OCI-LY7 (cell line): ENCODE measurements at regions not wholly inside any gene's neighbourhood (a gene's known extent, or its start where the extent isn't known, plus 50 kb on each side); places are given as distances from the start of the nearest gene placed in this dataset.
"Not testable (repeated sequence)": the region's sequence is repeated elsewhere in the genome, so short reads cannot be mapped to it uniquely, and the experiment has no call there.

ENCODE experiments used
- BruUV-seq: library from RNA; stranded (reverse); fragments of 400-500 nt; replicated peaks from 2 replicates; lab custom pipeline; 2021; lab: Mats Ljungman, UMichigan
- CTCF ChIA-PET: fragments of 300-600 bp; sonication (Branson Sonifier 250); formaldehyde crosslinking; loops from one replicate; lab custom pipeline; 2022; ENCODE audit warnings: antibody characterized with exemption; ENCODE audit not compliant: unreplicated experiment; lab: Charles Lee
- POLR2A ChIA-PET: fragments of 300-600 bp; sonication (Branson Sonifier 250); formaldehyde crosslinking; loops from one replicate; lab custom pipeline; 2022; ENCODE audit warnings: antibody characterized with exemption; lab: Charles Lee
- DNase-seq: peaks from one replicate; pipeline ENCODE4 v3.0.0-alpha.2; 2015; ENCODE audit warnings: low spot score
- H2AFZ ChIP-seq: fragments of 200-600 bp; sonication (generic), shearing (Covaris generic); 2 replicates; pipeline ENCODE4 v1.6.1; 2014; ENCODE audit warnings: mild to moderate bottlenecking, antibody characterized with exemption, low read length, moderate library complexity
- H3K27ac ChIP-seq: fragments of 200-600 bp; sonication (generic); 2 replicates; pipeline ENCODE4 v1.5.1; 2014; ENCODE audit warnings: mixed run types, low read depth, mild to moderate bottlenecking, moderate library complexity, low read length, inconsistent platforms; ENCODE audit not compliant: poor library complexity, severe bottlenecking
- H3K36me3 ChIP-seq: fragments of 200-600 bp; sonication (generic); 2 replicates; pipeline ENCODE4 v1.6.1; 2014; ENCODE audit warnings: mild to moderate bottlenecking, antibody characterized with exemption, low read length, moderate library complexity, mixed read lengths; ENCODE audit not compliant: insufficient read depth
- H3K4me1 ChIP-seq: fragments of 200-600 bp; sonication (generic); 2 replicates; pipeline ENCODE4 v1.5.1; 2014; ENCODE audit warnings: mild to moderate bottlenecking, low read length; ENCODE audit not compliant: insufficient read depth, poor library complexity, severe bottlenecking
- H3K4me2 ChIP-seq: fragments of 200-600 bp; sonication (generic); 2 replicates; pipeline ENCODE4 v1.6.1; 2014; ENCODE audit warnings: mild to moderate bottlenecking, low read length
- H3K4me3 ChIP-seq: fragments of 200-600 bp; sonication (generic); 2 replicates; pipeline ENCODE4 v1.5.1; 2014; ENCODE audit warnings: mild to moderate bottlenecking, low read depth, low read length; ENCODE audit not compliant: poor library complexity, severe bottlenecking
- H3K79me2 ChIP-seq: fragments of 200-600 bp; sonication (generic); 2 replicates; pipeline ENCODE4 v1.6.1; 2016; ENCODE audit warnings: low read depth, mild to moderate bottlenecking, low read length, moderate library complexity, mixed read lengths; ENCODE audit not compliant: insufficient read depth
- H3K9me2 ChIP-seq: fragments of 200-600 bp; sonication (generic); 2 replicates; pipeline ENCODE4 v1.6.1; 2016; ENCODE audit warnings: mild to moderate bottlenecking, low read length, mixed read lengths; ENCODE audit not compliant: insufficient read depth
- H3K9me3 ChIP-seq: fragments of 200-600 bp; sonication (generic); 2 replicates; pipeline ENCODE4 v1.6.1; 2014; ENCODE audit warnings: mild to moderate bottlenecking, mixed run types, low read length, mixed read lengths
- H4K20me1 ChIP-seq: fragments of 200-600 bp; sonication (generic); 2 replicates; pipeline ENCODE4 v1.6.1; 2014; ENCODE audit warnings: mild to moderate bottlenecking, antibody characterized with exemption, low read length, moderate library complexity, mixed read lengths; ENCODE audit not compliant: insufficient read depth
- CTCF ChIP-seq: fragments of 200-600 bp; sonication (generic); conservative IDR thresholded peaks from 2 replicates; pipeline ENCODE4 v1.5.1; 2014; ENCODE audit warnings: mild to moderate bottlenecking, antibody characterized with exemption, low read length, moderate library complexity, mixed read lengths
- EZH2phosphoT487 ChIP-seq: fragments of 200-600 bp; sonication (generic); IDR thresholded peaks from 2 replicates; pipeline ENCODE4 v1.6.1; 2018; ENCODE audit warnings: low read depth, borderline replicate concordance, mild to moderate bottlenecking, mixed run types, antibody characterized with exemption, low read length, moderate library complexity, mixed read lengths
- intact Hi-C: fragments of 100-400 bp; cut with micrococcal nuclease; formaldehyde crosslinking; loops from one replicate; pipeline ENCODE4 v1.10.0; 2022; ENCODE audit not compliant: unreplicated experiment

- Histone ChIP-seq H3K27ac (no peak overlapping the region), H3K4me3 (no peak overlapping the region), H3K4me1 (no peaks in the 10 kb centered on the region), H2AFZ (no peak overlapping the region), H3K9me3 (no peaks in the 10 kb centered on the region), H4K20me1 (no peaks in the 10 kb centered on the region), H3K36me3 (no peaks in the 10 kb centered on the region), H3K9me2 (no peaks in the 10 kb centered on the region), H3K79me2 (no peaks in the 10 kb centered on the region), H3K4me2 (no peak overlapping the region)
- BruUV-seq: no TSS peak
- intact Hi-C loops: no loop called here
- ChIA-PET CTCF (no interaction called here), POLR2A (interaction anchor here (0.6 kb wide), 1 partner anchor 13 kb away, joined by 4 read pairs; no protein-coding TSS in a partner anchor)
- DNase-seq: no peak
- no peak for TF ChIP-seq EZH2phosphoT487
These were observed 2236.0 kb upstream of the AGA start for GRCh38 chr4:179678093-179678814.

- intact Hi-C loops, BruUV-seq, H3K27ac ChIP-seq, H3K9me2 ChIP-seq, H3K4me3 ChIP-seq, H3K9me3 ChIP-seq, H4K20me1 ChIP-seq, CTCF ChIA-PET, H3K36me3 ChIP-seq, H3K4me1 ChIP-seq, H2AFZ ChIP-seq, DNase-seq, H3K79me2 ChIP-seq, H3K4me2 ChIP-seq: not testable (repeated sequence)
- POLR2A ChIA-PET: interaction anchor here (0.7 kb wide), 1 partner anchor 13 kb away, joined by 3 read pairs; no protein-coding TSS in a partner anchor
These were observed 2241.4 kb upstream of the AGA start for GRCh38 chr4:179683661-179684060.

- TF ChIP-seq EZH2phosphoT487 (no peak), CTCF (no peak)
- Histone ChIP-seq H2AFZ (no peak overlapping the region), H3K36me3 (no peaks in the 10 kb centered on the region), H3K4me3 (no peak overlapping the region), H3K9me2 (no peaks in the 10 kb centered on the region), H3K79me2 (no peaks in the 10 kb centered on the region), H4K20me1 (no peaks in the 10 kb centered on the region), H3K27ac (no peak overlapping the region), H3K9me3 (no peaks in the 10 kb centered on the region), H3K4me1 (no peaks in the 10 kb centered on the region), H3K4me2 (no peak overlapping the region)
- DNase-seq: no peak
- CTCF ChIA-PET: no interaction called here
- BruUV-seq: no TSS peak
- POLR2A ChIA-PET: no interaction called here
- intact Hi-C loops: no loop called here
These were observed 2250.0 kb upstream of the AGA start for GRCh38 chr4:179692222-179692621.
